Right forelimb (tissue), 1 donor: ENCODE measurements at regions not wholly inside any gene's neighbourhood (a gene's known extent, or its start where the extent isn't known, plus 50 kb on each side); places are given as distances from the start of the nearest gene placed in this dataset.

Experiments
- DNase-seq: peaks from one replicate; pipeline ENCODE4 v3.0.0-alpha.2; 2018

GRCh38 chr21:22438428-22439086 is 1440.3 kb downstream of the NCAM2 start:
- no peak for DNase-seq

- DNase-seq, result no peak
Observed at GRCh38 chr21:22444990-22445389, 1446.8 kb downstream of the NCAM2 start.

DNA sequence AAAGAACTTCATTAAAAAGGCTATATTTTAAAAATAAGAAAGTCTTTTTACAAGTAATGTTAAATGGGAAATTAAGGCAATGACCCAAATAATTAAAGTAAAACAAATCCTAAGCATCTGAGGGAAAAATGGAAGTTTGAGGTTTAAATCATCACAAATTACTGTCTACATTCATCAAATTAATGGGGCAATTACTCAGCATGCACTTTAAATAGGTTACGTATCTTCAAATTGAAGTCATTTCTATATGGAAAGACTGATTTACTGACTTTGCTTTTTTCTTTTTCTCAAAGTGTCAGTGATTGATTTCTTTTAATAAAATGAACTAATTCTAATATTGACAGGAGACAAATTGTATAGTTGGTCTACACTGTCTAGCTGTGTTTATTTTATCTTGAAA is 1452.3 kb downstream of the NCAM2 start:
- DNase-seq, result no peak

- no peak for DNase-seq
Observed at GRCh38 chr21:22456241-22456640, 1458.0 kb downstream of the NCAM2 start.

- no peak for DNase-seq
Observed at GRCh38 chr21:22468893-22469292, 1470.7 kb downstream of the NCAM2 start.

GRCh38 chr21:22474403-22474802 is 1476.2 kb downstream of the NCAM2 start:
- no peak for DNase-seq

DNA sequence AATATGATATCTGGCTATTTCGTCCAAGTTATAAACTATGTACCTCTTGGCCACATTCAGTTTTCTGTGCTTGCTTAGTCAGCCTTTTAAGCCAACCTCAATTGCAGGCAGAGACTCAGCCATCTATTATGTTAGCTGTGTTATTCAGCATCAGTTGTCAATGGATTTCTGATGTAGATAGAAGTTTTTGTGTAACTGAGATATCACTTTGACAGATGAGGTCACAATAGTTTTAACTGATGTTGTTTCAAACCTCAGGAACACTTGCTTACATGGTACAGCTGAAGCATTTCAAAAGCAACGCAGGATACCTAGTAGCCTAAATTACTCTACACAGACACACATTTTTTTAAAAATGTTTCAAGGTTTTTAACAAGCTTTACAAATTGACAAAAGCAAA is 1478.0 kb downstream of the NCAM2 start:
- DNase-seq, result no peak

- DNase-seq, result no peak
Observed at GRCh38 chr21:22476726-22477646, 1478.8 kb downstream of the NCAM2 start.

DNA sequence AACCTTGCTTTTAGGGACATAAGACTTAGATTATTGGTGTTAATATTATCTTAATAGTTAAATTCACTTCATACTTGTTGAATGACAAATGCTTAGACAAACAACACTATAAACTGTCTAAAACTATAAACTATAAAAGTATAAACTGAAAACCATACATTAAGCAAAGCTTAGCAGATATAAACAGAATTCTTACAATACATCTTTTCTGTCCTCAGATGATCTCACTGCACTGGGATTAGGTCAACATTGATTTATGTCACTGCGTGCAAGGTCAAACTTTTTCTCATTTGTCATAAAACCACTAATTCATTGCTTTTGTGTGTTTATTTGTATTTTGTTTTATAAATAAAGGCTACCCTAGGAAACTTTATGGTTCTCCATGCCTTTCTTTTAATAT is 1491.8 kb downstream of the NCAM2 start:
- no peak for DNase-seq

GRCh38 chr21:22516230-22516629 is 1518.0 kb downstream of the NCAM2 start:
- DNase-seq, result no peak

GRCh38 chr21:22535630-22536029 is 1537.4 kb downstream of the NCAM2 start:
- no peak for DNase-seq

GRCh38 chr21:22536509-22536908 is 1538.3 kb downstream of the NCAM2 start:
- no peak for DNase-seq

- DNase-seq, result no peak
Observed at GRCh38 chr21:22544747-22545146, 1546.5 kb downstream of the NCAM2 start.

DNA sequence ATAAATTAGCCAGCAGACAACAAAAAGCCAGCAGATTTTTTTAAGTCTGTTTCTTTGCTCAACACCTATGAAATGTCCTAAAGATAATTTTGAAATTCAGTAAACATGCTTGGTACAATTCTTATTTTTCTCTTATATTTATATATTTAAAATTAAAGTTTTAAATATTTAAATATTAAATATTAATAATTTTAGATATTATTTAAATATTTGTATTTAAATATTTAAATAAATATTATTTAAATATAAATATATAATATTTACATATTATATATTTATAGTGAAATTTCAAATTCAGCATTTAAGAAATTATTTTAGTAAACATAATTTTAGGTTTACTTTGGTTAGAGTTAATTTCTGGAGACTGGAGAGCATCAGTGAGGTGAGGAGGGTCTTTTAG is 1554.2 kb downstream of the NCAM2 start:
- no peak for DNase-seq

DNA sequence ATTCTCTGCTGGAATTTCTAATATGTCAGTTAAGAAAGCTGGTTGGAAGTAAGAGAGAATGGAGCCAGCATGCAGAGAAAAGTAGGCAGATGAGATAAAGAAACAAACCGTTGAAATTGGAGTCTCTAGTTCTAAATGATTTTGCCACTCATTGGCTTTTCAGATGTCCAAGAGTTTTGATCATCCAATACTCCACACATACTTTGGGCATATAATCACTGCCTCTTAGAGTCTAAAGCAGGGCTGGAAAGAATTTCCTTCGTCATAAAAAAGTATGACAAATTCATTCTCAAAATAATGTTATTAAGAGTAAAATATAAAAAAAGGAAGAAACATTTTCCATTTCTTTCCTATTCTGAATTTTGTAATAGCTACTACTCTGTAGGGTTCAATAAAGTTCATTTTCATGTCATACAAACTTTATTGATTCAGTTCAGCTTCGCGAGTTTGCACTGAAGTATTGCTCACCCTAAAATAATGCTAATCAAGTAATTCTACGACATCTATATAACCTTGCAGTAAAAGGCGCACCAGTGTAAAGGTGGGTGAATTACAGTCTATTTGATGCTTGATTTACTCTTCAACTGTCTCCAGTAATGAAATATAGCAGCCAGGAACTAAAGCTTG is 1556.6 kb downstream of the NCAM2 start:
- no peak for DNase-seq

- DNase-seq, result no peak
Observed at GRCh38 chr21:22556829-22557228, 1558.6 kb downstream of the NCAM2 start.

GRCh38 chr21:22561946-22562345 is 1563.7 kb downstream of the NCAM2 start:
- no peak for DNase-seq

DNA sequence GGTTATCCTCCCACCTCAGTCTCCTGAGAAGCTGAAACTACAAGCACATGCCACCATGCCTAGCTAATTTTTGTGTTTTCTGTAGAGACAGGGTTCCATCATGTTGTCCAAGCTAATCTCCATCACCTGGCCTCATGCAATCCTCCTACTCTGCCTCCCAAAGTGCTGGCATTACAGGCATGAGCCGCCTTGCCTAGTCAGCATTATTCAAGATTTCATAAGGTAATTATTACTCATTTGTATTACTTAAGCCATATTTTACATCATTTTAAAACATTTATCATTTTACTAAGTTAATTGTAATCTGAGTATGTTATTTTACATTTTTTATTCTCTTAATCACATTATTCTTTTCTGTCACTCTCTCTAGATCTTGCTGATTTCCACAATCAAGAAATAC is 1575.6 kb downstream of the NCAM2 start:
- DNase-seq, result no peak

GRCh38 chr21:22575165-22575584 is 1577.0 kb downstream of the NCAM2 start:
- no peak for DNase-seq

DNA sequence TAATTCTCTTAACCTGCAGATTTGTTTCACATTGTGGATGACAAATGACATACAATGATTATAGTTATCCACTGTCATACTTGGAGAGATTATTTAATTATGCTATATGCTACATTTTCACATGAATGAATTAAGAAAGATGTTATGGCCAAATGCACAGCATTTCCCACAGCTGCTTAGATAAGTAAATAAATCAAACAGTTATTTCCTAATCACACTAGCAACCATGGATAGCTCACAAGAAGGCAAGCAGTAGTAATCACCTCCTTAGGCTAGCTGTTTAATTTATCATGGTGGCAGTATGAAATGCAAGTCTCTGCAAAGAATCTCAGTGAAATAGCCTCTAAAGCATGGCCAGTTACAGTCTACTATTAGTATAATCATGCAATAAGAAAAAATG is 1581.5 kb downstream of the NCAM2 start:
- DNase-seq, result no peak

- no peak for DNase-seq
Observed at GRCh38 chr21:22582026-22582425, 1583.8 kb downstream of the NCAM2 start.

- no peak for DNase-seq
Observed at GRCh38 chr21:22584308-22584707, 1586.1 kb downstream of the NCAM2 start.

- no peak for DNase-seq
Observed at GRCh38 chr21:22585558-22585957, 1587.3 kb downstream of the NCAM2 start.
